AG08395 (cell line): ENCODE measurements at regions not wholly inside any gene's neighbourhood (a gene's known extent, or its start where the extent isn't known, plus 50 kb on each side); places are given as distances from the start of the nearest gene placed in this dataset.
"Not testable (repeated sequence)": the region's sequence is repeated elsewhere in the genome, so short reads cannot be mapped to it uniquely, and the experiment has no call there.

Experiments used
- DNase-seq: peaks from one replicate; pipeline ENCODE4 v3.0.0; 2012; ENCODE audit warnings: mixed read lengths, low spot score

GRCh38 chr4:128451270-128451905 lies 163.8 kb upstream of the PGRMC2 start:
- no peak for DNase-seq

DNA sequence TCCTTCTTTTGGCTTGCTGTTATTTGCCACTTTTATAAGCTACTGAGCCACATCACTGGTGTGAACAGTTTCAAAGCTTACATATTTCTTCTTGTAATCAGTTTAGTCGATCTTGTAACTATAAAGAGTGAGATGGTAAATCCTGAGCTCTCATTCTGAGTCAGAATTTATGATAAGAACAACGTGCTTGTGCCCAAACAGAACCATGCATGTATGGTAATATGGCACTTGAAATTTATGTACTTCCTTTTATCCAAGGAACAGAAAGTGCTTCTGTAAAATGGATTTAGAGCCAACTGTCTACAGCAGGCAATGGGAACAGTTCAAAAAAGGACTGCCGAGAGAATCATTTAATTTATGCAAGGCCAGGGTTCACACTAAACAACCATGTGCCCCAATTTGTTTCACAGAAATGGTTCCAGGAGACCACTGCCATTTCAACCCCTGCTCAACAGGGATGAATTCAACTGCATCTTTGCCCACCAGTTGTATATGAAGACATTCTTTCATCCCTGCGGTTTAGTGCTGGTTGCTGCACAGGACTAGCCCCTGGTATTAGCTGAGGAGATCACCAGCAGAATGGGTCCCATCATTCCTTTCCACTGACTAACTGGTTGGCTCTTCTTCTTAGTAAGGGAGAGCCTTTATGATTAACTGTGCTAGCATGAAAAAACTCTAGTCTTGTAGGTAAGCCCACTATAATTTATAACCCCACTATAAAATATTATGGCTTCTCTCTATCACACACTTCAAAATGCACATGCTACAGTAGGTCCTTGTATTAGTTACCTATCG lies 162.9 kb upstream of the PGRMC2 start:
- no peak for DNase-seq

DNA sequence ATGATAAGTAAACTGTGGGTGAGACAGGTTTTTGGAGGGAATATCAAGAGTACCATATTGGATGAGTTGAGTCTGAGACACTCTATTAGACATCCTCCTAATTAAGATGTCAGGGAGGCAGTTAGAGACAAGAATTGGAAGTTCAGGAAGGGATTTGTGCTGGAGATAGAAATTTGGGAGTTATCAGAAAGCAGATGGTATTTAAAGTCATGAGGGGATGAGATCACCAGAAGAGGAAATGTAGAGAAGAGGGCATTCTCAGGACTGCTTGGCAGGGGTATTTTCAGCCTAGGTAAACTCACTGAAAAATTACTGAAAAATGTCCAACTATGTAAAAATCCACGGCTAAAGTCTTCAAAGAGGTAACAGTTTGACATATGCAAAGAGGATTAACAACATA lies 161.6 kb upstream of the PGRMC2 start:
- DNase-seq = no peak

- DNase-seq = no peak
Measured at GRCh38 chr4:128444544-128445302, 157.1 kb upstream of the PGRMC2 start.

DNA sequence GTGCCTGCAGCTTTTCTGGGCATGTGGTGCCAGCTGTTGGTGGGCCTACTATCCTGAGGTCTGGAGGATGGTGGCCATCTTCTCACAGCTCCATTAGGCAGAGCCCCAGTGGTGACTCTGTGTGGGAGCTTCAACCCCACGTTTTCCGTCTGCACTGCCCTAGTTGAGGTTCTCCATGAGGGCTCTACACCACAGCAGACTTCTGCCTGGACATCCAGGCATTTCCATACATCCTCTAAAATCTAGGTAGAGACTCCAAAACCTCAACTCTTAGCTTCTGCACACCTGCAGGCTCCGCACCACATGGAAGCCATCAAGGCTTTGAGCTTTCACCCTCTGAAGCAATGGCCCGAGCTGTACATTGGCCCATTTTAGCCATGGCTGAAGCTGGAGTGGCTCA lies 153.3 kb upstream of the PGRMC2 start:
- DNase-seq = no peak

DNA sequence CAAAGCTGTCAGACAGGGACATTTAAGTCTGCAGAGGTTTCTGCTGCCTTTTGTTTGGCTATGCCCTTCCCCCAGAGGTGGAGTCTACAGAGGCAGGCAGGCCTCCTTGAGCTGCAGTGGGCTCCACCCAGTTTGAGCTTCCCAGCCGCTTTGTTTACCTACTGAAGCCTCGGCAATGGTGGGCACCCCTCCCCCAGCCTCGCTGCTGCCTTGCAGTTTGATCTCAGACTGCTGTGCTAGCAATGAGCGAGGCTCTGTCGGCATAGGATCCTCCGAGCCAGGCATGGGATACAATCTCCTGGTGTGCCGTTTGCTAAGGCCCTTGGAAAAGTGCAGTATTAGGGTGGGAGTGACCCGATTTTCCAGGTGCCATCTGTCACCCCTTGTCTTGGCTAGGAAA lies 149.4 kb upstream of the PGRMC2 start:
- not testable (repeated sequence) for DNase-seq

- DNase-seq = not testable (repeated sequence)
Measured at GRCh38 chr4:128429023-128429613, 141.5 kb upstream of the PGRMC2 start.

GRCh38 chr4:128428397-128428796 lies 140.8 kb upstream of the PGRMC2 start:
- no peak for DNase-seq

DNA sequence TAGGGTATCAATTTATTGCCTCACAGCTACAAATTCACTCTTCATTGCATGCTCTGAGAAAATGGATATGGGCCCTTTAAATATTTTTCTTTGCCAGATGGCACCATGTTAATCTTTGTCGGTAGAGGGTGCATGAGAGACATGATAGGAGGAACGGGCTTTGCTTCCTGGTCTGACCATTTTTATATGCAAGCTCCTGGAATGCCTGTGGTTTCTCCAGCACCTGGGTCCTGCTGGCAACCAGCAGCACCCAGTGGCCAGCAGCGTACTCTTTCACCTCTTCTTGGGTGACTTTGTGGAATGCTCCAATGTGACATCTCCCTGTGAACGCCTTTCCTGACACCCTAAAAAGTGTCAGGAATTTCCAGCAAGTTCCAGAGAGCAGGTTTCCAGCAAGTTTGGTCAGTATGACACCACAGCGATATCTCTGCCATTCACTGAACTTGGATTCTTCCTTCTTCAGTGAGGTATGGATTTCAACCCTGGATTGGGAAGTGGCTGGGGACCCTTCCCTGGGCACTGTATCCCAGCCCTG lies 140.3 kb upstream of the PGRMC2 start:
- peak; percentile 81 for DNase-seq

GRCh38 chr4:128424527-128425497 lies 137.2 kb upstream of the PGRMC2 start:
- DNase-seq = peak; percentile 15

GRCh38 chr4:128422296-128422695 lies 134.7 kb upstream of the PGRMC2 start:
- not testable (repeated sequence) for DNase-seq

DNA sequence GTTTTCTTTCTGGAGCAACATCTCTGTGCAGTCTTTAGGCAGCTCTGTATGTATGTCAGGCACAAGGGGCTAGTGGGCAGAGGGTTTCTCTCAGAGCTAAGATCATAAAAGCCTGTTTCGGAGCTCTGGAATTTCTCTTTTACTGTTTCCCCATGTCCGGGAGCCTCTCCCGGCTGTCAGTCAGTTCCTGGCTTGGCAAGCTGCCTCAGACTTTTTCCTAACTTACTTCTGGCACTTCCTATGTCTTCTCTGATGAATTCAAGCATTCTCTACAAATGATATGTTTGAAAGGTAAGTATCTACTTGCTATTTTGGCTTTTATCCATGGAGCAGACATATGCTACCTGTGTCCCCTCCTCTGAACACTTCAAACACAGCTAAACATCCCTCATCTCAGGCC lies 129.3 kb upstream of the PGRMC2 start:
- DNase-seq = no peak

GRCh38 chr4:128410037-128410436 lies 122.4 kb upstream of the PGRMC2 start:
- no peak for DNase-seq

GRCh38 chr4:128403586-128403985 lies 116.0 kb upstream of the PGRMC2 start:
- DNase-seq = no peak

- peak; percentile 56 for DNase-seq
Measured at GRCh38 chr4:128394778-128395177, 107.2 kb upstream of the PGRMC2 start.

- no peak for DNase-seq
Measured at GRCh38 chr4:128393101-128393704, 105.6 kb upstream of the PGRMC2 start.

- DNase-seq = no peak
Measured at GRCh38 chr4:128390475-128390996, 102.9 kb upstream of the PGRMC2 start.

GRCh38 chr4:128388796-128389195 lies 101.2 kb upstream of the PGRMC2 start:
- no peak for DNase-seq

DNA sequence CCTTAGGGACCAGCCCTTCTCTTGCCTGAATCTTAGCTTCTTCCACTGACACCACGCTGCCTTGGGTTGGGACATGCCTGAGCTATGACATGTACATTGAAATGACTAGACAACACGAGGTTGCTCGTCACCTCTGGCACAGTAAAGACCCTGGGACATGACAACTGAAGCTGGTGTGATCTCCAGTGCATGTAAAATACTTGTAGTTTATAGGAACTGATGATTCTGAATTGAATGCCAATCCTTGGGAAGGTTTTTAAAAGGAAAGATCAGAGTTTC lies 100.7 kb upstream of the PGRMC2 start:
- no peak for DNase-seq

- no peak for DNase-seq
Measured at GRCh38 chr4:128387600-128388351, 100.2 kb upstream of the PGRMC2 start.
